ENCODE measurements at regions not wholly inside any gene's neighbourhood (a gene's known extent, or its start where the extent isn't known, plus 50 kb on each side); places are given as distances from the start of the nearest gene placed in this dataset.

- Histone ChIP-seq H3K4me1 (ENCODE audit: control insufficient read depth, insufficient read depth, low read length) (peaks cover 21% of the 10 kb centered on the region), H3K9me3 (replicated peaks; ENCODE audit: low read length) (peaks cover 3% of the 10 kb centered on the region), H3K27me3 (ENCODE audit: control insufficient read depth, insufficient read depth, low read length) (no peaks in the 10 kb centered on the region), H3K36me3 (ENCODE audit: insufficient read depth, low read length) (no peaks in the 10 kb centered on the region), H3K9ac (ENCODE audit: low read depth, low read length) (no peak overlapping the region), H3K4me3 (ENCODE audit: low read length) (no peak overlapping the region), H3K4me2 (ENCODE audit: low read length) (no peak overlapping the region)
Observed at GRCh38 chr7:121558288-121558687, 162.2 kb upstream of the FAM3C start.

GRCh38 chr7:121557034-121557892 lies 161.2 kb upstream of the FAM3C start:
- Histone ChIP-seq H3K4me1 (ENCODE audit: control insufficient read depth, insufficient read depth, low read length) (peaks cover 14% of the 10 kb centered on the region), H3K4me2 (ENCODE audit: low read length) (no peak overlapping the region), H3K9me3 (replicated peaks; ENCODE audit: low read length) (peaks cover 3% of the 10 kb centered on the region), H3K27me3 (ENCODE audit: control insufficient read depth, insufficient read depth, low read length) (no peaks in the 10 kb centered on the region), H3K4me3 (ENCODE audit: low read length) (no peak overlapping the region), H3K36me3 (ENCODE audit: insufficient read depth, low read length) (no peaks in the 10 kb centered on the region), H3K9ac (ENCODE audit: low read depth, low read length) (no peak overlapping the region)

DNA sequence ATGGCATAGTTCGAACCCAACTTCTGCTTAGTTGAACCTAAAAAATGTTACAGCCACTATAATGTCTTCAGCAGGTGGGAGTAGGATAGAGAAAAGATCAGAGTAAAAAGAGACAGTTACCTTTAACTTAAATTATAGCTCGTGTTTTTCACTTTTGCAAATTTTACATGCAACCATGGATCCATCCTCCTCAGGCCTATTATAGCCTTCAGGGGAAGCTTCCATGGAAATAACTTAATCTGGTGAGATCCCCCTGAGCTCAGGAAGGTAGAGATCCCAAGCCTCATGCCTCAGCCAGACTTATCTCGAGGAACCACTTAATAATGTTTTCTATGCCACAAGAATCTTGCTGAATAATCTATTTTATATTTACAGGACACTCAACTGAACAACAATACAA lies 159.4 kb upstream of the FAM3C start:
- H3K4me3 ChIP-seq (ENCODE audit: low read length), result no peak overlapping the region
- H3K4me2 ChIP-seq (ENCODE audit: low read length), result no peak overlapping the region
- no peaks in the 10 kb centered on the region for H3K36me3 ChIP-seq (ENCODE audit: insufficient read depth, low read length)
- H3K9ac ChIP-seq (ENCODE audit: low read depth, low read length), result no peak overlapping the region
- peaks cover 8% of the 10 kb centered on the region for H3K4me1 ChIP-seq (ENCODE audit: control insufficient read depth, insufficient read depth, low read length)
- H3K9me3 ChIP-seq (replicated peaks; ENCODE audit: low read length), result peaks cover 3% of the 10 kb centered on the region
- no peaks in the 10 kb centered on the region for H3K27me3 ChIP-seq (ENCODE audit: control insufficient read depth, insufficient read depth, low read length)

- no peak overlapping the region for H3K4me3 ChIP-seq (ENCODE audit: low read length)
- no peaks in the 10 kb centered on the region for H3K36me3 ChIP-seq (ENCODE audit: insufficient read depth, low read length)
- H3K27me3 ChIP-seq (ENCODE audit: control insufficient read depth, insufficient read depth, low read length), result no peaks in the 10 kb centered on the region
- peaks cover 35% of the 10 kb centered on the region for H3K4me1 ChIP-seq (ENCODE audit: control insufficient read depth, insufficient read depth, low read length)
- H3K9me3 ChIP-seq (replicated peaks; ENCODE audit: low read length), result no peaks in the 10 kb centered on the region
- H3K4me2 ChIP-seq (ENCODE audit: low read length), result no peak overlapping the region
- H3K9ac ChIP-seq (ENCODE audit: low read depth, low read length), result peak overlapping the region; percentile 24
Observed at GRCh38 chr7:121547544-121548092, 151.5 kb upstream of the FAM3C start.

DNA sequence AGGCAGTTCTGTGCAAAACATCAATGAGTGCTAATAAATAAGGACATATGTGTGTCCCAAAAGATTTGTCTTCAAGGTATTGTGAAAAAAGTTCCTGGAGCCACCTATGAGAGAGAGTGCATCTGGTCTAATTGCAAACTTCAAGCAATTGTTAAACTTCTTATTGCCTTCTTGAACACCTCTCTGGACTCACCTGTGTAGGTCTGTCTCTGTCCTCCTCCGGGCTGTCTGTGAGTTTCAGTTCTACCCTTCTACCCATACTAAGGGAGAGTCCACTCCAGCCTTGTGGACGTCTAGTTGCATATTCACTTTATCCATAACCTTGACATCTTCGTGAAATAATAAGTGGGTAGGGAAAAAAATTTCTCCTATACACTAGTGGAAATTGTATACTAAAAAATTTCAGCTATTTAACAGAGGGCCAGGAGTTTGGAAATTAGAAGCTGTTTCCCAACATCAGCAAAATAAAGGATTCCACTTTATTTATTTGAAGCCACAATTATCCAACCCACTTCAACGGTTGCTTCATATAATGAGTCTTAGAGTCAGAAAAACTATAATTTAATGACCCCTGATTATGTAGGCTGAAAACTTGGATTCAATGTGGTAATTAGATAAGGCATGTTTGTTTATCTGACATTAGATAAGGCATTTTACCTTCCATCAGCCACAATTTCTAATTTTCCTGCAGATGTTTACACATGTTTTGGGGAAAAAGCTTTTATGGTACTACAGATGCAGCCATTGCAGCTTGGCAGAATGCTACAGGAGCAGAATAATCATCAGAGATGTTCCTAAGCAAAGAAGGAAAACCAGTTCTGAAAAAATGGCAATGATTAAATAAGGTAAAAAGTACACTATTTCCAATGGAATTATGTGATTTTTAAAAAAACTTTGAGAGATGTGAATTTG lies 150.8 kb upstream of the FAM3C start:
- no peaks in the 10 kb centered on the region for H3K9me3 ChIP-seq (replicated peaks; ENCODE audit: low read length)
- H3K4me1 ChIP-seq (ENCODE audit: control insufficient read depth, insufficient read depth, low read length), result peaks cover 35% of the 10 kb centered on the region
- H3K27me3 ChIP-seq (ENCODE audit: control insufficient read depth, insufficient read depth, low read length), result no peaks in the 10 kb centered on the region
- H3K4me3 ChIP-seq (ENCODE audit: low read length), result no peak overlapping the region
- H3K9ac ChIP-seq (ENCODE audit: low read depth, low read length), result peak overlapping the region; percentile 24
- no peaks in the 10 kb centered on the region for H3K36me3 ChIP-seq (ENCODE audit: insufficient read depth, low read length)
- H3K4me2 ChIP-seq (ENCODE audit: low read length), result no peak overlapping the region

- H3K27me3 ChIP-seq (ENCODE audit: control insufficient read depth, insufficient read depth, low read length), result no peaks in the 10 kb centered on the region
- H3K9ac ChIP-seq (ENCODE audit: low read depth, low read length), result peak overlapping the region; percentile 1
- H3K9me3 ChIP-seq (replicated peaks; ENCODE audit: low read length), result no peaks in the 10 kb centered on the region
- no peaks in the 10 kb centered on the region for H3K36me3 ChIP-seq (ENCODE audit: insufficient read depth, low read length)
- peaks cover 35% of the 10 kb centered on the region for H3K4me1 ChIP-seq (ENCODE audit: control insufficient read depth, insufficient read depth, low read length)
- H3K4me2 ChIP-seq (ENCODE audit: low read length), result no peak overlapping the region
- H3K4me3 ChIP-seq (ENCODE audit: low read length), result no peak overlapping the region
Observed at GRCh38 chr7:121545418-121545817, 149.3 kb upstream of the FAM3C start.

DNA sequence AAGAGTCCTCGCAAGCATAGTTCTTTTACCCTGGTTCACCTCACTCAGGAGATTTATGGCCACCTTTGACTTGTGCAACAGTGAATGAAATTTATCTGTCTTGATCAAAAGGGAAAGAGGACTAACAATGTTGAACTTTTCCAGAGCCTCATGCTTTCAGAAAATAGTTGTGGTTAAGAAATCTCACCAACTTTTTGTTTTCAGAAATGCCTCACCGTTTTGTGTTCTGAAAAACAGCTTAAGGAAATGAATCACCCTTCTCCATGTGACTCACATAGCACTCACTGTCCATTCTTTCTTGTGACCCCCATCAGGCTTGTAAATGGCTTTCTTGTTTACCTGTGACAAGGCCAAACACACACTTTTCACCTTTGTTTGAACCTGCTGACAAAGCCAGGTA lies 148.6 kb upstream of the FAM3C start:
- Histone ChIP-seq H3K4me2 (ENCODE audit: low read length) (peak overlapping the region; percentile 14), H3K36me3 (ENCODE audit: insufficient read depth, low read length) (no peaks in the 10 kb centered on the region), H3K4me3 (ENCODE audit: low read length) (no peak overlapping the region), H3K27me3 (ENCODE audit: control insufficient read depth, insufficient read depth, low read length) (no peaks in the 10 kb centered on the region), H3K4me1 (ENCODE audit: control insufficient read depth, insufficient read depth, low read length) (peaks cover 35% of the 10 kb centered on the region), H3K9me3 (replicated peaks; ENCODE audit: low read length) (no peaks in the 10 kb centered on the region), H3K9ac (ENCODE audit: low read depth, low read length) (peak overlapping the region; percentile 13)

DNA sequence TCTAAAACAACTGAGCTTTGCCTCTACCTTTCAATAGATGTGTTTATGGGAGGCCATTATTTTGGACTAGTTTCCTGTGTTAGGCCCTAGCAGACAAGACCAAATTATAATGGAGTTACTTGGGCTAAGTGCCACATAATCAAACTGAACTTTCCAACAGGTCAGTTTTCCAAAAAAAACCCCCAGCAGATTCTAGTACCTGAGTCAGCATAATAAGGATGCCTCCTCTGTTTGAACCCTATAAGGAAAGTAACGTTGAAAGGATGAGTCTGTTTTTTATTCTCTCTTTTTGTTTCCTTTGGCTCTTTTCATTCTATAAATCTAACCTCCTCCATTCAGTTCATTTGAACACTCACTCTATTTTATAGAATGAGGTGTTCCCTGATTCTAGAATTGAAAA lies 148.1 kb upstream of the FAM3C start:
- Histone ChIP-seq H3K4me2 (ENCODE audit: low read length) (peak overlapping the region; percentile 14), H3K4me3 (ENCODE audit: low read length) (no peak overlapping the region), H3K9ac (ENCODE audit: low read depth, low read length) (peak overlapping the region; percentile 13), H3K27me3 (ENCODE audit: control insufficient read depth, insufficient read depth, low read length) (no peaks in the 10 kb centered on the region), H3K4me1 (ENCODE audit: control insufficient read depth, insufficient read depth, low read length) (peaks cover 35% of the 10 kb centered on the region), H3K36me3 (ENCODE audit: insufficient read depth, low read length) (no peaks in the 10 kb centered on the region), H3K9me3 (replicated peaks; ENCODE audit: low read length) (no peaks in the 10 kb centered on the region)

- Histone ChIP-seq H3K4me3 (ENCODE audit: low read length) (no peak overlapping the region), H3K4me1 (ENCODE audit: control insufficient read depth, insufficient read depth, low read length) (peaks cover 38% of the 10 kb centered on the region), H3K9ac (ENCODE audit: low read depth, low read length) (no peak overlapping the region), H3K4me2 (ENCODE audit: low read length) (no peak overlapping the region), H3K27me3 (ENCODE audit: control insufficient read depth, insufficient read depth, low read length) (no peaks in the 10 kb centered on the region), H3K36me3 (ENCODE audit: insufficient read depth, low read length) (no peaks in the 10 kb centered on the region), H3K9me3 (replicated peaks; ENCODE audit: low read length) (no peaks in the 10 kb centered on the region)
Observed at GRCh38 chr7:121541457-121541856, 145.3 kb upstream of the FAM3C start.

DNA sequence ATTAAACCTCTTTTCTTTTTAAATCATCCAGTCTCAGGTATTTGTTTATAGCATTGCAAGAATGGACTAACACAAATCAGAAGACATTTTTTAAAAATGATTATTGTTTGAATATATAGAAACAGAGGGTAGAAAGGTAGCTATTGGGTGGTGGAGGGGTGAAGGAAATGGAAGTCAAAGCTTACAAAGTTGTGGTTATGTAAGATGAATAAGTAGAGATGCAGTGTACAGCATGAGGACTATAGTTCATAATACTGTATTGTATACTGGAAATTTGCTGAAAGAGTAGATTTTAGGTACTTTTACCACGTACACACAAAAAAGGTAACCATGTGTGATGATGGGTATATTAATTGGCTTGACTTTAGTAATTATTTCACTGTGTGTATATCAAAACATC lies 144.0 kb upstream of the FAM3C start:
- H3K9ac ChIP-seq (ENCODE audit: low read depth, low read length), result no peak overlapping the region
- no peaks in the 10 kb centered on the region for H3K9me3 ChIP-seq (replicated peaks; ENCODE audit: low read length)
- no peak overlapping the region for H3K4me2 ChIP-seq (ENCODE audit: low read length)
- H3K36me3 ChIP-seq (ENCODE audit: insufficient read depth, low read length), result no peaks in the 10 kb centered on the region
- no peak overlapping the region for H3K4me3 ChIP-seq (ENCODE audit: low read length)
- no peaks in the 10 kb centered on the region for H3K27me3 ChIP-seq (ENCODE audit: control insufficient read depth, insufficient read depth, low read length)
- peaks cover 27% of the 10 kb centered on the region for H3K4me1 ChIP-seq (ENCODE audit: control insufficient read depth, insufficient read depth, low read length)

DNA sequence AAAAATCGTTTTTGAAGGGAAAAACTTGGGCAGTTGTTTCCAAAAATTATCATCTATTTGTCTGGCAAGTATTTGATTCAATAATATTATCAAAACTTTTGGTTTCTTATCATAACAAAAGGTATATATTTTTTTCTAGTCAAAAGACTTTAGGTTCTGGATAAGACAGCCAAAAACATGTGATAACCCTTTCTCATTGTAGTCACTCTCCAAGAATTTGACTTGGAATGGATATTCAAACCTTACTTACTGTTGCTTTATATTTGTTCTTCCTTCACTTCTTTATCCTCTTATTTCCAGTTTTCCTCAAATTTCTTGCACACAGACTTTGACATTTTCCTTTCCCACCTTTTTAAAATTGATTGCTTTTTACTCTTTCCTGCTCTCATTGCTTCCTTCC lies 140.9 kb upstream of the FAM3C start:
- Histone ChIP-seq H3K4me3 (ENCODE audit: low read length) (no peak overlapping the region), H3K9me3 (replicated peaks; ENCODE audit: low read length) (no peaks in the 10 kb centered on the region), H3K36me3 (ENCODE audit: insufficient read depth, low read length) (no peaks in the 10 kb centered on the region), H3K4me1 (ENCODE audit: control insufficient read depth, insufficient read depth, low read length) (peaks cover 13% of the 10 kb centered on the region), H3K27me3 (ENCODE audit: control insufficient read depth, insufficient read depth, low read length) (no peaks in the 10 kb centered on the region), H3K9ac (ENCODE audit: low read depth, low read length) (no peak overlapping the region), H3K4me2 (ENCODE audit: low read length) (no peak overlapping the region)

Data from skeletal muscle satellite cell (primary cell).